ENCODE measurements at regions not wholly inside any gene's neighbourhood (a gene's known extent, or its start where the extent isn't known, plus 50 kb on each side); places are given as distances from the start of the nearest gene placed in this dataset.

DNA sequence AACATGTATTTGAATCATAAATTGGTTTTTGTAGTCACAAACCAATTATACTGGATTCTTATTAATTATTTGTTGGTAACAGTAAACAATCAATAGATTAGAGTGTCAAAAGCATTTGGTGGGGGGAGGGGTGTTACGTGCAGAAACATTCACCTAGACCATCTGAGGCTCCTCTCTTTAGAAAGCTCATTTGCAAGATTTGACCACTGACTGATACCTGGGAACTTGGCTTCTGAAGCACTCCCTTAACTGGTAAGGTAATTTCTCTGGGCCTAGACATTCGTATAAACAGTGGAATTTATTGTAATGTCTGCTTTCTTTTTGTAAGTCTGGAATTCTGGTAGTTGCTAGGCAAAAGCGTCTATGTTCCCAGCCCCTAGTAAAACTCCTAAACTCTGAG, 243.8 kb upstream of the GBE1 start:
- TF ChIP-seq EP300 (IDR thresholded peaks at IDR 0.05; ENCODE audit: borderline replicate concordance) (no peak), YY1 (IDR thresholded peaks at IDR 0.05; ENCODE audit: low read depth) (no peak), RAD21 (IDR thresholded peaks at IDR 0.05; ENCODE audit: low read depth) (no peak), TEAD4 (IDR thresholded peaks at IDR 0.05) (no peak), CREB1 (IDR thresholded peaks at IDR 0.05; ENCODE audit: low read depth) (no peak), ZBTB7A (IDR thresholded peaks at IDR 0.05; ENCODE audit: low read depth) (no peak), TAF1 (IDR thresholded peaks at IDR 0.05; ENCODE audit: low read depth) (no peak)
